ENCODE measurements at regions not wholly inside any gene's neighbourhood (a gene's known extent, or its start where the extent isn't known, plus 50 kb on each side); places are given as distances from the start of the nearest gene placed in this dataset.

DNA sequence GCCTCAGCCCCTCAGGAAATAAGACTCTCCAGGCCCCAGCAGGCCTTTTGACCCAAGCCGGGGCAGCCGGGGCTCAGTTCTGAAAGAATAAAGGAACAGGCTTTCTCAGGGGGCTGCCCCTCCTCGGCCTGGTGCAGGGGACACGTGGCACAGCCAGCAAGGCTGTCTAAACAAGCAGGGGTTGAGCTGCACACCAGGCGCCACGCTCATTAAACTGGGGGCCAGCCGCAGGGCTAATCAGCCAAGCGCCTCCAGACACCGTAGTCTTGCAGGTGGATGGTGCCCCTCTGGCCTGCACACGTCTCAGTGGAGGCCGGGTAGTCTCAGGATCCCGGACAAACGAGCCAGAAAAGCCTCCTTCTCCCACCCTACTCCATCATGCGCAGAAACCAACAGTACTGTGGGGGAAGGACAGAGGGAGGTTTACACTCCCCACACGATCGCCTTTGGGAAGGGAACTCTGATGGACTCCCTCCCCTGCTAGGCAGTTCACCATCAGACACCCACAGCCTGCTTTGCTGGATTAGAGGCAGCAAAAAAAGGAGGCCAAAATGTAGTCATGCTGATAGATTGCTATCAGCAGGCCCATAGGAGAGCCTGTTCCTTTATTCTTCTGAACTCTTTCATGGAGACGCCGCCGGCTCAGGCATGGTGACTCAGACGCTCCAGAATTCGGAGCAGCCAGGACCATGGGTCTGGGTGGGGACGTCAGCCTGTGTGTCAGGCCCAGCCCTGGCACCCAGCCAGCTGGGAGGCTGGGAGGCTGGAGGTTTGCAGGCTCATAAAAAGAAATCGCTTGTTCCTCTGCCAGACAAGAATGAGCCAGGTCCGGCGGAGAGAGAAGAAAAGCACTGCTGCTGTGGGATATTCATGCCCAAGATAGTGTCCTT, 342.4 kb downstream of the BCOR start:
- TF ChIP-seq, protein P1, sequence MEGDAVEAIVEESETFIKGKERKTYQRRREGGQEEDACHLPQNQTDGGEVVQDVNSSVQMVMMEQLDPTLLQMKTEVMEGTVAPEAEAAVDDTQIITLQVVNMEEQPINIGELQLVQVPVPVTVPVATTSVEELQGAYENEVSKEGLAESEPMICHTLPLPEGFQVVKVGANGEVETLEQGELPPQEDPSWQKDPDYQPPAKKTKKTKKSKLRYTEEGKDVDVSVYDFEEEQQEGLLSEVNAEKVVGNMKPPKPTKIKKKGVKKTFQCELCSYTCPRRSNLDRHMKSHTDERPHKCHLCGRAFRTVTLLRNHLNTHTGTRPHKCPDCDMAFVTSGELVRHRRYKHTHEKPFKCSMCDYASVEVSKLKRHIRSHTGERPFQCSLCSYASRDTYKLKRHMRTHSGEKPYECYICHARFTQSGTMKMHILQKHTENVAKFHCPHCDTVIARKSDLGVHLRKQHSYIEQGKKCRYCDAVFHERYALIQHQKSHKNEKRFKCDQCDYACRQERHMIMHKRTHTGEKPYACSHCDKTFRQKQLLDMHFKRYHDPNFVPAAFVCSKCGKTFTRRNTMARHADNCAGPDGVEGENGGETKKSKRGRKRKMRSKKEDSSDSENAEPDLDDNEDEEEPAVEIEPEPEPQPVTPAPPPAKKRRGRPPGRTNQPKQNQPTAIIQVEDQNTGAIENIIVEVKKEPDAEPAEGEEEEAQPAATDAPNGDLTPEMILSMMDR (IDR thresholded peaks at IDR 0.05; ENCODE audit: low read depth, low read length) = no peak
- DNase-seq (ENCODE audit: low read depth, low spot score) = peak; percentile 98
- in situ Hi-C loops (cut with HindIII; ENCODE audit: low sequenced_read_pairs) = no loop called here
- H3K4me3 ChIP-seq (ENCODE audit: low read depth, low read length) = no peak overlapping the region

DNA sequence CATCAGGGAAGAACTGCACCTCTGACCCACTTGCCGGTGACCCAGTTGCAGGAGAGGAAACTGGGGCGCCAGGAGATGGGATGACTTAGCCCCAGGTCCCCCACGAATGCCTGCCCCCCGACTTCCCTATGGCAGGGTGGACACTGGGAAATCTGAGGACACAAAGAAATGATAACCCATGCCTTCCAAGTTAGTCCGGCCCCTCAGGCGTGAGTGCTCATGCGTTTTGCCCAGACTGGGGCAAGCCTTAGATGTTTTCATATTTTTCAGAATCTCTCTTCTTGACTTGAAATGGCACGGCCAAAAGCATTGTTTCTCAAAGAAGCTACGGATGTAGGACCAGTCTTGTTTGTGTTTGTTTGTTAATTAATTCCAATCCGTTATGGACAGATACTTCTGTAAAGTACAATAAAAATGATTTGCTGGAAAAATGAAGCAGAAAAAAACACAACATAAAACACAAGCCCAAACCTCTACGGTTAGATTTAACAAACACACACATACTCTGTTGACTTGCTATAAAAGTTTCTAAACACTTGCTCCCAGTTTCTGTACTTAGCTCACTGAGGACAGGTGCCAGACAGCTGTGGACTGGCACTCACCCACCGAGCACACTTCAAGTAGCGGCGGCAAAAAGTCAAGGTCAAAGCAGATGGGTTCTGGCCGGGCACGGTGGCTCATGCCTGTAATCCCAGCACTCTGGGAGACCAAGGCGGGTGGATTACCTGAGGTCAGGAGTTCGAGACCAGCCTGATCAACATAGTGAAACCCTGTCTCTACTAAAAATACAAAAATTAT, 341.5 kb downstream of the BCOR start:
- TF ChIP-seq, protein P1 (IDR thresholded peaks at IDR 0.05; ENCODE audit: low read depth, low read length) = no peak
- no peak overlapping the region for H3K4me3 ChIP-seq (ENCODE audit: low read depth, low read length)
- no peak for DNase-seq (ENCODE audit: low read depth, low spot score)
- in situ Hi-C loops (cut with HindIII; ENCODE audit: low sequenced_read_pairs) = no loop called here

DNA sequence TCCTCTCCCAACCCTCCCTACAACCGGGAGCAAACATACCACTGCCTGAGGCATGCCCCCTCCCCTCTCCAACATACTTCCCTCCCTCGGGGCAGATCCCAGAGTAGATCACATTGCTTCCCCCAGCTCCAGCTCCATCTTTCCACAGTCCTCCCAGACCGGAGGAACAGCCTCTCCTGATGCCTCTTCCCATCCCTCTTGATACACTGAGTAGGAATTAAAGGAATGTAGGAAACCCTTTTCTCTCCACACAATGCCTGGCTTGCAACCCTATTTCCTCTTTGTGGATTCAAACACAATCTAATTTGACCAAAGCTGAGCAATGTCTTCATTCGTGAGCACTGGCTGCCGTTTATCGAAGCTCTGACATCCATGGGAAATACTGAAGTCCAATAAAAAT, 339.8 kb downstream of the BCOR start:
- no peak overlapping the region for H3K4me3 ChIP-seq (ENCODE audit: low read depth, low read length)
- in situ Hi-C loops (cut with HindIII; ENCODE audit: low sequenced_read_pairs) = no loop called here
- TF ChIP-seq, protein P1 (IDR thresholded peaks at IDR 0.05; ENCODE audit: low read depth, low read length) = no peak
- peak; percentile 73 for DNase-seq (ENCODE audit: low read depth, low spot score)

DNA sequence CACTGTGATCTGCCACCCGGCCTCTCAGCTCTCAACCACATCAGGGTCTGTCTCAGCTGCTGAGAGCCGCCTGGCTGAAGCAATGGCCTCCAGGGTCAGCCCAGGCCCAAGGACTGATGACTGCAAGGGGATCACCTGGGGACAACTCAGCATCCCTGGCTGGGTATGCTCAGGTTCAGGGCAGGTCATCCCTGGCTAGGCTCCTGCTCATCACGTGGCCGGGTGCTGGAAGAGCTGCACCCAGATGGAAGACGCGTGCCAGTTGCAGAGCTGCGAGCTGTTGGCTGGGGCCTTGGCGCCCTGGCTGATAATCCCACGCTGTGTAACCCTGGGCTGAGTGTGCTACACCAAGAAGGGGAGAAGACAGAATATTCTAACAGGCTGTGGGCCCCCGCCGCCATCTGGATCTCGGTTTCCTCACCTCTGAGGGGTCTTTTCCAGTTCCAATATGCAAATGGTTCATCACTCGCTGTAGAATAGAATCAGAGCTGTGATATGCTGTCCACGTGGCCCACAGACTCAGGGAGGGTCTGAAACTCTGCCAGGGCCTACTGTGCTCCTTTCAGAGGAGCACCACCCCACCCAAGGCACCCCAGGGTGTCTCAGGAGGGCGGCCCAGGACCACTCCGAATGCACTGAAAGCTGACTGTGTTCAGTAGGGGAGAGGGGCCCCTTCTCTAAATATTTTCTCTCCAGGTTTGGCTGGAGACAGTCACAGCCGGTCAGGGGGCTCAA, 338.8 kb downstream of the BCOR start:
- in situ Hi-C loops (cut with HindIII; ENCODE audit: low sequenced_read_pairs) = no loop called here
- no peak overlapping the region for H3K4me3 ChIP-seq (ENCODE audit: low read depth, low read length)
- no peak for DNase-seq (ENCODE audit: low read depth, low spot score)
- TF ChIP-seq, protein P1 (IDR thresholded peaks at IDR 0.05; ENCODE audit: low read depth, low read length) = no peak

DNA sequence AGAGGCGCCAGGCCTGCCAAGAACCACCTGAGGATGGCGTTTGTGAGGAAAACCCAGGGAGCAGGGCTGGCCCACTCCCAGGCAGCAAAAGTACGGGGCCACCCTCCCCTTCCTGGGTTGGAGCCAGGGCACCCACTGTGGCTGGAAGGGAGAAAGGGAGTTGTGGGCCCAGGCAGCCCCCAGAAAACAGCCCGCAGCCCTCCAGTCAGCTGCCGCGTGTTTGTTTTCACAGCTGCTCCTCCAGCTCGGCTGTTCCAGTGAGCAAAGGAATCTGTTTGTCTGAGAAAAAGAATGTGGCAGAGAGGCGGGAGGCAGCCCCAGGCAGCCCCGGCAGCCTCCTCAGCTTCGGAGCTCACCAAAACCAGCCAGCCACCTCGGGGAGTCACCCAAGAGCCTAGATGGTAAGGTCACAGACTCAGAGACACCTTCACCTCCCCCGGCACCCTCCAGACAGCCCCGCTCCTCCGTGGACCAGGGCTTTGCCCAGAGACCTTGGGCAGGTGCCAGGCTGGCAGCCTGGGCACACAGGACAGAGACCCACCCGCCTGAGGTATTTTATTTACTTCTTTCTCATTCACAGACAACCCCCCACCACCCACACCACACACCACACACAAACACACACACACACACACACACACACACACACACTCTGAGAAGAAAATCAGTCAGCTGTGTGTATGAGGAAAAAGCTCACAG, 338.1 kb downstream of the BCOR start:
- peak; percentile 90 for DNase-seq (ENCODE audit: low read depth, low spot score)
- H3K4me3 ChIP-seq (ENCODE audit: low read depth, low read length) = no peak overlapping the region
- TF ChIP-seq, protein P1 (IDR thresholded peaks at IDR 0.05; ENCODE audit: low read depth, low read length) = no peak
- in situ Hi-C loops (cut with HindIII; ENCODE audit: low sequenced_read_pairs) = no loop called here

DNA sequence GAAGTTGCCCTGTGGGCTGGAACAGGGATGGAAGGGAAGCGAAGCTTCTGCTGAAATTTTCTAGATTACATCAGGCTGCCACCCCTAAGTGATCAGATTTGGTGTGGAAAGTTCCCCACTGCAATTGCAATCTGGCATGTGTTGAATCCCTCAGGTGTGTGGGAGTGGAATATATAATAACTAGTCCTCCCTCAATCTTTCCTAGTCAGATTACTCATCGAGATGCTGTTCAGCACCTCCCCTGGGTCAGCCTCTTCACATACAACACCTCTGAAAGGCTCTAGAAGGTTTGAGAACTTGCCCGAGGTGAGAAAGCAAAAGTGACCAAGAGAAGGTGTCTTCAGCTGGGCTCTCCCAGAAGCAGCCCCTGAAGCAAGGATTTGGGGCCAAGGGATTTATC, 336.8 kb downstream of the BCOR start:
- DNase-seq (ENCODE audit: low read depth, low spot score) = no peak
- no peak overlapping the region for H3K4me3 ChIP-seq (ENCODE audit: low read depth, low read length)
- TF ChIP-seq, protein P1 (IDR thresholded peaks at IDR 0.05; ENCODE audit: low read depth, low read length) = no peak
- in situ Hi-C loops (cut with HindIII; ENCODE audit: low sequenced_read_pairs) = no loop called here
